ENCODE measurements at regions not wholly inside any gene's neighbourhood (a gene's known extent, or its start where the extent isn't known, plus 50 kb on each side); places are given as distances from the start of the nearest gene placed in this dataset.

GRCh38 chr6:22788038-22788437, 218.7 kb downstream of the HDGFL1 start:
- TF ChIP-seq CTCF (IDR thresholded peaks at IDR 0.05; ENCODE audit: borderline replicate concordance, extremely low read depth, low read length, poor library complexity, severe bottlenecking): no peak
- no peak for TF ChIP-seq EZH2 (IDR thresholded peaks at IDR 0.05; ENCODE audit: borderline replicate concordance, low read depth, low read length, severe bottlenecking)

Measured in DND-41 (cell line).